ENCODE measurements at regions not wholly inside any gene's neighbourhood (a gene's known extent, or its start where the extent isn't known, plus 50 kb on each side); places are given as distances from the start of the nearest gene placed in this dataset.

DNA sequence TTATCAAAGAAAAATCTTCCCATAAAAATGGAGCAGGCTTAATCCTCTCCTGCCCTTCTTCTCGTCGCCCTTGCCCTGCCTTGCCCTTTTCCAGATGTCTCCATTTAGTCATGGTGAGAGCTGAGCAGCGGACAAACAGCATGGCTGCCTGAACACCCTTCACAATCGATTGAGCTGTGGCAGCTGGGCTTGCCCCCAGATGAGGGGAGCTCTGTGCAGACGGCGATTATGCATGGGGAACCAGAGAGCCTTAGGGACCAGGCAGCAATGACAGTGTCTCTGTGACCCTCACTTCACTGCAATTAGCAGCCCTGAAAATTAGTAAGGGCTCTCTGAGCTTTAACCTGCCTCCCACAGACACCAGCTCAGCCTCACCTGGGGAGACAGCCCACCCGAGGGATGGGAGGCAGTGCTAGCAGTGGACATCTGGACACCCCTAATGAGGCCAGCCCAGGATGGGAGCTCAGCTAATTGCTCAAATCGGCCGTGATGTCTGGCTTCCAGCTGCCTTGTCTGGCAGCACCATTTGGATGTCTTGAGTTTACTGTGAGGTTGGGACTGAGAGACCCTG is 365.7 kb downstream of the TNS1 start:
- TF ChIP-seq, protein P1, sequence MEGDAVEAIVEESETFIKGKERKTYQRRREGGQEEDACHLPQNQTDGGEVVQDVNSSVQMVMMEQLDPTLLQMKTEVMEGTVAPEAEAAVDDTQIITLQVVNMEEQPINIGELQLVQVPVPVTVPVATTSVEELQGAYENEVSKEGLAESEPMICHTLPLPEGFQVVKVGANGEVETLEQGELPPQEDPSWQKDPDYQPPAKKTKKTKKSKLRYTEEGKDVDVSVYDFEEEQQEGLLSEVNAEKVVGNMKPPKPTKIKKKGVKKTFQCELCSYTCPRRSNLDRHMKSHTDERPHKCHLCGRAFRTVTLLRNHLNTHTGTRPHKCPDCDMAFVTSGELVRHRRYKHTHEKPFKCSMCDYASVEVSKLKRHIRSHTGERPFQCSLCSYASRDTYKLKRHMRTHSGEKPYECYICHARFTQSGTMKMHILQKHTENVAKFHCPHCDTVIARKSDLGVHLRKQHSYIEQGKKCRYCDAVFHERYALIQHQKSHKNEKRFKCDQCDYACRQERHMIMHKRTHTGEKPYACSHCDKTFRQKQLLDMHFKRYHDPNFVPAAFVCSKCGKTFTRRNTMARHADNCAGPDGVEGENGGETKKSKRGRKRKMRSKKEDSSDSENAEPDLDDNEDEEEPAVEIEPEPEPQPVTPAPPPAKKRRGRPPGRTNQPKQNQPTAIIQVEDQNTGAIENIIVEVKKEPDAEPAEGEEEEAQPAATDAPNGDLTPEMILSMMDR (conservative IDR thresholded peaks at IDR 0.05; ENCODE audit: low read depth, low read length): no peak
- no peak overlapping the region for H3K4me3 ChIP-seq (ENCODE audit: low read depth, low read length)
- no peak for DNase-seq (ENCODE audit: low read depth)

DNA sequence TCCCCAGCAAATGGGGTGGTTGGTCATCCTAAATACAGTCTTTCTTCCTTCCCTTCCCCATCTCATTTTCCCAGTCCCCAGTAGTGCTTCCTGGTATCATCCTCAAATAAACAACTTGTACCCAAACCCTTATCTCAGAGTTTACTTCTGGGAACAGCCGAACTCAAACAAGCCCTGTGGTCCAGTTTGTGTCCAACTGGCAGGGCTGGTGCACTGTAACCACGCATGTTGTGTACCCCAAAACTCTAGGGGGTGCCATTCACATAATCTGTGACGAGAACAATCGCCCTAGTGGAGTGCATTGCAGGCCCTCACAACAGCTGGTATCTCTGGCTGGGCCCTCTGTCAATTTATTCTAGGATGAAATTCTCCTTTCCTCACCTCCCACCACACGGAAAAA is 366.2 kb downstream of the TNS1 start:
- no peak overlapping the region for H3K4me3 ChIP-seq (ENCODE audit: low read depth, low read length)
- TF ChIP-seq, protein P1 (conservative IDR thresholded peaks at IDR 0.05; ENCODE audit: low read depth, low read length): no peak
- no peak for DNase-seq (ENCODE audit: low read depth)

DNA sequence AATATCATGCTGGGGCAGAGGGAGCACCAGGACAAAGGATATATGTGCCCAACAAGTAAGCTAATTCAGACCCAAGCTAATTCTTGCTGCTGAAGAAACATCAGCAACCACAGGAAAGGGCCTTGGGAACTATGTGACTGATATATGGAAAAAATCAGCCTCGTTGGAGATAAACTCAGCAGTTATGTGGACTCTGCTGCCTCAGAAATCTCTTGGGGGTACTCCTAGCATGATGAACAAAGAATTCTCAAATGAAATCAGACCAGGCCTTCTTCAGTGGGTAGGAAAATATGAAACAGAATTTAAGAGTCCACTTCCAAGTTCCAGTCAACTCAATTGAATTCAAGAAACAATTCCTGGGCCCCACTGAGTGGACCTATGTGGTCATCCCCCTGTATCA is 367.9 kb downstream of the TNS1 start:
- DNase-seq (ENCODE audit: low read depth): no peak
- TF ChIP-seq, protein P1 (conservative IDR thresholded peaks at IDR 0.05; ENCODE audit: low read depth, low read length): no peak
- no peak overlapping the region for H3K4me3 ChIP-seq (ENCODE audit: low read depth, low read length)

DNA sequence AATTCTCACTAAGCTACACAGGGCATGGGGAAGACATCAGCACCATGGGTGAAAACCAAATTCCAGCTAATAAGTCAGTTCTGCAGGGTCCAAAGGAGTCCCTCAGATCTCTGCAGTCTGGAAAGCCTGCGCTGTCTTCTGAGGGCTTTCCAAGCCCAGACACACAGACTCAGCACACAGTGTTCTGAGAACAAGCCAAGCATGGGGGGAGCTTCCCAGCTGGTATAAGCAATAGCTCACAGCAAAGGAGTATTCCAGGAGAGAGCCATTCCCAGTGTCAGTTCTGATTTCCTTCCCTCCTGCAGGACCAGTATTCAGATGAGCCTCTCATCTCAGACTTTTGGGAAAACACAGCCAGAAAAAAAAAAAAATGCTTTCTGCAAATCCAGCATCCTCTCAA is 370.8 kb downstream of the TNS1 start:
- TF ChIP-seq, protein P1 (conservative IDR thresholded peaks at IDR 0.05; ENCODE audit: low read depth, low read length): no peak

DNA sequence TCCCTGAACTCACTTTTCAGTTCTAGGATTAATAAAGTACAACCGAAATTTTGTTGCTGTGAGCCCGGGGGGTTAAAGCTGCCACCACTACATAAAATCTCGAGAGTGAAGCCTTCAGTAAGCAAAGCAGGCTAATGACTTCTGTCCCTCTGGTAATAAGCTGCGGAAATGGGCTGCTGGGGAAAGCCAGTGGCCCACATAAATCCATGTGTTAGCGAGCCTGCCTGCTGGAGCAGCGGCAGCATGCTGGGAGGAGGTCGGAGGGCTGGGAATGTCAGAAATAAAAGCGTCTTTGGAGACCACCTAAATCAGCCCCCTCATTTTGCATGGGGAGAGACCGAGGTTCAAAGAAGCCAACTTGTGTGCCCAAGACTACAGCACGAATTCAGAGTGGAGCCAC is 371.7 kb downstream of the TNS1 start:
- no peak for DNase-seq (ENCODE audit: low read depth)
- TF ChIP-seq, protein P1 (conservative IDR thresholded peaks at IDR 0.05; ENCODE audit: low read depth, low read length): no peak
- H3K4me3 ChIP-seq (ENCODE audit: low read depth, low read length): no peak overlapping the region

More for the DNA sequence above, 370.8 kb downstream of the TNS1 start:
- DNase-seq (ENCODE audit: low read depth): no peak
- H3K4me3 ChIP-seq (ENCODE audit: low read depth, low read length): no peak overlapping the region

DNA sequence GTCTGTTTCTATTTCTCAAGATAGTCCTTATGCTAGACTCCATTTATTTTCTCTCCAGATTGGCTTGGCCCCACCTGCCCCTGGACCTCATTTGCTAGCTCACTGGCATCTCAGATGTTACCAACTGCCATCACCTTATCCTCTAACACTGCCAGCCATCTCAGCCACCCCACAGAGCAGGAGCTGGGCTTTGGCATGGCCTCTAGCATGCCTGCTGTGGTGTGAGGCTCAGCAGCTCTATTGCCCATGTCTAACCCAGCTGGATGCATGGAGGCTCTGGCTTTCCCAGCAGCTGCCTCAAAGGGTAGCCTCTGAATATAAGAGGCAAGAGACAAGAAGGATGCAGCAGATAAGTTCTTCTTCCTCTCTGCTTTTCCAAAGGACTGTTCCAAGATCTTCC is 373.4 kb downstream of the TNS1 start:
- no peak overlapping the region for H3K4me3 ChIP-seq (ENCODE audit: low read depth, low read length)
- TF ChIP-seq, protein P1 (conservative IDR thresholded peaks at IDR 0.05; ENCODE audit: low read depth, low read length): no peak
- no peak for DNase-seq (ENCODE audit: low read depth)

DNA sequence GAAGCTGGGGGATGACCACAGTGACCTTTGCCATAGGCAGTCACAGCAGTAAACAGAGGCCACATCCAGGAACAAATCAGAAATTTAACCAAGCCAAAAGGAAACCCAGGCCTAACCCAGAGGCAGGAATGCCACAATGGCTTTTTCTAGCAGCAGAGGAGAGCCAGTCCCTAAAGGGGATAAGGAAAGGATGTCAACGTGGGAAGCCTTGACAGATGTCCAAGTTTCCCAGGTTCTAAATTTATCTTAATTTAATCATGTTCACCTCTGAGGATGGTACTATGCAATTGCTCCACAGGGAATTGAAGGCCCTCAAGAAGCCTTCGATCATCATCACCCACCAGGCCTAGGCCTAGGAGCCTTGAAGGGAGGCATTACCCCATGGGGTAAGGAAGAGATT is 374.7 kb downstream of the TNS1 start:
- H3K4me3 ChIP-seq (ENCODE audit: low read depth, low read length): no peak overlapping the region
- DNase-seq (ENCODE audit: low read depth): no peak
- TF ChIP-seq, protein P1 (conservative IDR thresholded peaks at IDR 0.05; ENCODE audit: low read depth, low read length): no peak

All from epithelial cell of proximal tubule (primary cell).